ENCODE measurements at regions not wholly inside any gene's neighbourhood (a gene's known extent, or its start where the extent isn't known, plus 50 kb on each side); places are given as distances from the start of the nearest gene placed in this dataset.
"Not testable (repeated sequence)": the region's sequence is repeated elsewhere in the genome, so short reads cannot be mapped to it uniquely, and the experiment has no call there.

DNA sequence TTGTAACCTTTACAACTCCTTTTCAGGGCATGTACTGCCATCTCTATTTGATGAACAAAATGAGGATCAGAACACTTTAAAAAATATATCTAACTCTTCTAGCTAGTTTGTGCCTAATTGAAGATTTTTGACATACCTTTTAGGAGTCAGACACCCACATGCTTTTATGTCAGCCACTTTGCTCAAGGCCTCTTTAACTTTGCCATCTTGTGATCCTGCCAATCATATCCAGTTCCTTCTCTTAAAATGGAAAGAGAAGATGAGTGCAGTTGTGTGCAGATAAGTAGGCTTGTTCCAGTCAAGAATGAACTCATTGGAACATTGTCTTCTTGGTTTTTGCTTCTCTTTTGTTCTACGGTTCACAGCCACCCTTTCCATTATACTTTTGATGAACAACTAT is 425.6 kb upstream of the TNC start:
- DNase-seq (ENCODE audit: low spot score): no peak

DNA sequence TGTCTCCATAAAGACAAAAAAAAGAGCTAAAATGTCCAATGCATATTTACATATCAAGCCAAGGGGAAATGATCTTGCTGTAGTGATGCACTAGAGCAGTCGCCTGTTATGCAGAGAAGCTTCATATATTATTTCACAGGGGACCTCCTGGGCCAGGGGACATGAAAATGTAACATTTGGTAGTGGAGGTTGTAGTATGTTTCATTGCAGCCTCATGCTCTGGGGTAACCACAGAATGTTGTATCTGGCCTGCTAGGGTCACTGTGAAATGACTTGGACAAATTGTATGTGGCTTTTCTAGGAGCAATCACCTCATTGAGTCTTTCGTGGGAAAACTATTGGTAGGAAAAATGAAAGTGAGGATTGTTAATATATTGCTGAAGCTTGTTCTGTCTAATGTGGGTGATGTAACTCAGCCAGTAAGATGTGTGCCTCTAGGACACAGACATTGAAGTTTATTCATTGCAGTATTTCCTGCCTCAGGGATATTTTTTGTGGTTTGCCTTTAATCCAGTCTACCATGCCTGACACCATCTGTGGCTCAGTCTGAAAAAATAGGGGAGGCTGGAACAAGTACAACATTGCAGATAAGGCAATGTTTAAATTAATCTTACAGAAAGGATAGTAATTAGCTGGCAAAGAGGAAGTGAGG is 430.8 kb upstream of the TNC start:
- DNase-seq (ENCODE audit: low spot score): peak; percentile 3

DNA sequence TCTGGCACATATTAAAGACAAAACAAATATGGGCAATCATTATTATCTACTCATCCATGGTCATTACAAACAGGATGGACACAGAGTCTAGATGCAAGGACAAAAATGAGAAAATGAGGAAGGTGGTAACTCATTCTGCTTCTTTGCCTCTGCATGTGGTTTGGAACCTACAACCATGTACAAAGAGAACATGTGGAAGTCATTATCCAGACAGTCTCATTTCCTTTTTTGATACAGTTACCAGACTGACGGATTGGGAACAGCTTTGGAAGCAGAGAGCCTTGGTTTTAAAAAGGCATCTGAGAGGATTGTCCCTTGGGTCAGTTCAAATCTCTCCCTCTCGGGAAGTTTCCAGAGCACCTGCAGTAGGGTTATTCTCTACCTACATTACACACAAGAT is 433.4 kb upstream of the TNC start:
- no peak for DNase-seq (ENCODE audit: low spot score)

DNA sequence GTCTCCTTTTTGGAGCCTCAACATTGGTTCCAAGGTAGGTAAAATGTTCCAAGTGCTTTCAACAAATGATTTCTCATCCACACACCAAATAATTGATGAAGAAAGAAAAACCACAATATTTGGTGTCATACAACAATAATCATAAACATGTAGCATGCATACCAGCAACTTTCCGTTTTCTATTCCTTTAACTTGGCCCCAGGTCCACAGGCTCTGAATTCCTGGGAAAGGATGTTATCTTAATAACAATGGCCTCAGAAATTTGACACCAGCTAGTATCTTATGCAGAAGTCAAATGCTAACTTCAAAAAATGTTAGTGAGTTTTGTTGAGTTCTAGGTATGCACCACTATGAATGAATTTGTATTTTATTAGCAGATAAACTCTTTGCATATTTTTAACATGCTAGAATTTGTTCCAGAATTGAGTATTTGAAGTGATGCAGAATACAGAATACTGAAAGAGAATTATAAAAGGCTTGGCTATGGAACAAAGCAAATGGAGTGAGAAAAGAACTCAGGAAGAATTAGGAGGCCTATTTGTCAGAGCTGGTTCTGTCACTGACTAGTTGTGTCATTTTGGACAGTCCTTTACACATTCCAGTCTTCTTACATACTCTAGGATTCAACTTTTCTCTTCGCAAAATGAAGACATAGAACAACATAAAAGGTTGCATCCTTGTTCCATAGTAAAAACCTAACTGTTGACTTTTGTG is 435.3 kb upstream of the TNC start:
- no peak for DNase-seq (ENCODE audit: low spot score)

DNA sequence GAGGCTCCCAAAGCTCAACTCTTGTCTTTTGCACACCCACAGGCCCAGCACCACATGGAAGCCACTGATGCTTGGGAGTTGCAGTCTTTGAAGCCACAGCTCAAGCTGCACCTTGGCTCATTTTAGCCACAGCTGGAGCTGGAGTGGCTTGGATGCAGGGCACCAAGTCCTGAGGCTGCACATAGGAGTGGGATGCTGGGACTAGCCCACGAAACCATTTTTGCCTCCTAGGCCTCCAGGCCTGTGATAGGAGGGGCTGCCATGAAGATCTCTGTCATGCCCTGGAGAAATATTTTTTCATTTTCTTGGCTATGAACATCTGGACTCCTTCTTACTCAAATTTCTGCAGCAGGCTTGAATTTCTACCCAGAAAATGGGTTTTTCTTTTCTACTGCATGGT is 438.5 kb upstream of the TNC start:
- no peak for DNase-seq (ENCODE audit: low spot score)

DNA sequence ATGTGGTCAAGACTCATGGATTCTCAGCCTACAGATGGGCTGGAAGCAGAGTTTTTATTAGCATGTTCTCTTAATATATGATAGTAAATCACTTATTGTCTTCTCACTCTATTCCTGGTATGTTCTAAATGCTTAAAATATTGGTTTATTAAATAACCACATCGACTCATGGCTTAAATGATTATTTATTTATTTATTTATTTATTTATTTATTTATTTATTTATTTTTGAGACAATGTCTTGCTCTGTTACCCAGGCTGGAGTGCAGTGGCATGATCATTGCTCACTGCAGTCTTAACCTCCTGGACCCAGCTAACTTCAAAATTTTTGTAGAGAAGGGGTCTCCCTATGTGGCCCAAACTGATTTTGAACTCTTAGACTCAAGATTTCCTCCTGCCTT is 457.2 kb upstream of the TNC start:
- no peak for DNase-seq (ENCODE audit: low spot score)

DNA sequence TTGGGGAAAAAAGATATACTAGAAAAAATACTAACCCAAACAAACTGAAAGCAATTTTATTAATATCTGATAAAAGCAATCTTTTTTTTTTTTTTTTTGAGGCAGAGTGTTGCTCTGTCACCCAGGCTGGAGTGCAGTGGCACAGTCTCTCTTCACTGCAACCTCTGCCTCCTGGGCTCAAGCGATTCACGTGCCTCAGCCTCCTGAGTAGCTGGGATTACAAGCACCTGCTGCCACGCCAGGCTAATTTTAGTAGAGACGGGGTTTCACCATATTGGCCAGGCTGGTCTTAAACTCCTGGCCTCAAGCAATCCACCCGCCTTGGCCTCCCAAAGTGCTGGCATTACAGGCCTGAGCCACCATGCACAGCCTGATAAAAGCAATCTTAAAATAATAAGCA is 467.5 kb upstream of the TNC start:
- not testable (repeated sequence) for DNase-seq (ENCODE audit: low spot score)

DNA sequence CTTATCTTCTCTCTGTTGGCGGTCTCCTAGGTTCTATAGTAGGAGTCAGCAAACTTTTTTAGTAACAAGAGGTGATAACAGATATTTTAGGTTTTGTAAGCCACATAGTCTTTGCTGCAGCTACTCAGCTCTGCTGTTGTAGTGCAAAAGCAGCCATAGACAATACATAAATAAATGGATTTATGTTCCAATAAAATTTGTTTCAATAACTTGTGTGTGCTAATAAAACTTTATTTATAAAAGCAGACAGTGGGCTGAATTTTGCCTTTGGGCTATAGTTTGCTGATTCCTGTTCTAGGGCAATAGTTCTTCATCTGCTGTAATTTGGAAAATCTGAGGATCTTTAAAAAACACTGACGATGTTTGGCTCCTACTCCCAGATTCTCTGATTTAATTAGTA is 469.4 kb upstream of the TNC start:
- no peak for DNase-seq (ENCODE audit: low spot score)

DNA sequence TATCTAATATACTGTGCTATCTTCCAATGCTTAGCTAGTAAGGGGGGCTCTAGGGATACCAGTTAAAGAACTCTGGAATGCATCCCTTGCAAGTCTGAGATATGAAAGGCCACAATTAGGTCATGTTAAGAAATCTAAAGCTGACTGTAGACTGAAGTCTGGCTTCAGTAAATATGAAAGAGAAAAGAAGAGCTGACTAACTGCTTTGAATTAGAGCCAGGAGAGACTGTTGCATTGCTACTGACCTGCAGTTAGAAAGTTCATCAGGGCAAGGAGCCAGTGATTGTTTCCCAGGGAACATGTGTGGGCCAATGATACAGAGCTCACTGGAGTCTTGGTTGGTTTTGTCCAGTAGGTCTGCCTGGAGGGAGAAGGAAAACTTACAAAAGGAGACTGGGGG is 472.1 kb upstream of the TNC start:
- peak; percentile 88 for DNase-seq (ENCODE audit: low spot score)

DNA sequence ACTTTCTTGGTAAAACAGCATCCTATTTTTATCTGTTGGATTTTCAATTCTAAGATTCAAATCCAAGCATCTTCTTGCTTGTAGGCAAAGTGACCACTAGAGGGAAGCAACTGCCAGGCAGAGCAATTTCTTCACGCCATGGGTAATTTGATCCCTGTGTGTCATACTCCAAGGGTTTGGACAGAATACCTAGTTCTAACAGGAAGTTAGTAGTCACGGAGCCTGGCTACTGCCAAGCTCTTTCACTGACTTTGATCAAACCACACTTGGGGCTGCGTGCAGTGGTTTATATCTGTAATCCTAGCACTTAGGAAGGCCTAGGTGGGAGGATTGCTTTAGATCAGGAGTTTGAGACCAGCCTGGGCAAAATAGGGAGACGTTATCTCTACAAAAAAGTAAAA is 473.6 kb upstream of the TNC start:
- peak; percentile 97 for DNase-seq (ENCODE audit: low spot score)

DNA sequence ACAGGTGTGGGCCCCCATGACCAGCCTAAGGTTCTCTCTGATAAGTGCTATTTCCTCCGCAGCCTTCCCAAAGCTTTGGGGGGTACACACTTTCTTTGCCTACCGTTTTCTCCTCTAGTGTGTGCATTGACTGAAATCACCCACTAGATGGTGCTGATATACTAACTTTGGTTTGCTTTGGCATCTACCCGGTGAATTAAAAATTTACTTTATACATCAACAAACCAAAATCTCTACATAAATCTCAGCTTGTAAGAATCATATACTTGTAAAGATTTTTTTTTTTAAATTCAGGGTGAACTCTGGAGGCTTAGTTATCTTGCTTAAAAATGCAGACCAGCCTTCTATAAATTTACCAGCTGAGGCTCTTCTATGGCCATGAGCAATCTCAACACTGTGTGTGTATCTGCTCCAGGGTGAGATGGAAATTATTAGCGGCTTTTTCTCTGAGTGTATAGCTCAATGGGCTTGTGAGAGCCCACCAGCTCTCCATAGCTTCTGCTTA is 475.7 kb upstream of the TNC start:
- peak; percentile 65 for DNase-seq (ENCODE audit: low spot score)

DNA sequence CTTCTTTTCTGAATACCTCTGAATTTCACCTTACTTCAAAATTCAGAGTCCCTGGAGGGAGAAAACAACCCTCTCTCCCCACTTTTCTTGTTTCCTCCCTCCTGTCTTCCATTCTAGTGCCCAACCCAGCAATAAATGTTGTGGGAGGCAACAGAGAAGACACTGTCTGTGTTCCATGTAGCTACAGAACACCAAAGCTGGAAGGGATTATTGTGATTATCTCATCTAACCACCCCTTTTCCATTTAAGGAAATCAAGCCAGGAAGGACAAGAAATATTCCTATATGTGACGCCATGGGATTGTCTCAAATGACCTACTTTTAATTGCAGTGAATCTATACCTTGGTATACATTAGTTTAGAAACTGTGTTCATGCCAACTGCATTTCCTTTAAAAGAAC is 476.6 kb upstream of the TNC start:
- no peak for DNase-seq (ENCODE audit: low spot score)

DNA sequence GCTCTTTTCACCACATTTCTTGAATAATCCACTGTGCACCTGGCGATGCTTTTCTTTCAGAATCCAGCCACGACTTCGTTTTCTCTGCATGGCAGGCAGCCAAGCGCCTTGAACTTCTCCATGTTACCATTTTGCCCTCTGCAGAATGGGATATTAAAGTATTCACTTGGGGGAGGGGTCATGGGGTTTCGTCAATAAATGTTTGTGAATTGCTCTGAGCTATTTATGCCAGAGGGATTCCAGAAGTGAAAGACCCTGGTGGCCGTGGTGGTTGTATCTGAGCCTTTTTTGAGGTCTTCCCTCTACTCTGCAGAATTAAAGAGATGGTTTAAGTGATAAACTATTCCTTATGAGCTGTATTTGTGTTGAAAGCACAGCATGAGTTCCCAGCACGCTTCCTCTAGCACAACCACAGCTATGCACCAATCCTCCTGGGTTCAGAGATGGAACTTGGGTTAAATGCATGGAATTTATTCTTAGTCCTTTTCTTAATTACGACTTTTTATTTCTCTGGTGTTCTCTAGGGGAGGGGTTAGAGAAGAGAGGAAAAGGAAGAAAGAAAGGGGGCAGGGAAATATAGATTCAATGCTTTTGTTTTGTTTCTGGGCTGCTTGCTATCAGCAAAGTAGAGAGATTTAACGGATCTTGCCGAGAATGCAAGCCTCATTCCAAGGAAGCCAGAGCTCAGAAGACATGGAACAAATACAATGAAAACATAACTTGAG is 478.2 kb upstream of the TNC start:
- no peak for DNase-seq (ENCODE audit: low spot score)

DNA sequence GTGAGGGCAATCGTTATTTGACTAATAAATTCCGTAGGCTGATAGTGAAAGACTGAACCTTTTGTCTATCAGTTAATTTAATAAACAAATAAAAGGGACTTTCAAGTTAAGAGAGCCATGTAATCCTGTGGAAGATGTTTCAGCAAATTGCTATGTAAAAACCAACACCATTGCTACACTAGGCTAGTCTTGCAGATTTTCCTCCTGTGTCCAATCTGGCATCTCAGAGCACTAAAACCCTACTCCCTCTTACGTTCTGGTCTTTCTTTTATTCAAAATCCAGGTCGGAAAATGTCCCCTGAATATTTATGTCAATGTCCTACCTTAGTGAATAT is 478.8 kb upstream of the TNC start:
- no peak for DNase-seq (ENCODE audit: low spot score)

DNA sequence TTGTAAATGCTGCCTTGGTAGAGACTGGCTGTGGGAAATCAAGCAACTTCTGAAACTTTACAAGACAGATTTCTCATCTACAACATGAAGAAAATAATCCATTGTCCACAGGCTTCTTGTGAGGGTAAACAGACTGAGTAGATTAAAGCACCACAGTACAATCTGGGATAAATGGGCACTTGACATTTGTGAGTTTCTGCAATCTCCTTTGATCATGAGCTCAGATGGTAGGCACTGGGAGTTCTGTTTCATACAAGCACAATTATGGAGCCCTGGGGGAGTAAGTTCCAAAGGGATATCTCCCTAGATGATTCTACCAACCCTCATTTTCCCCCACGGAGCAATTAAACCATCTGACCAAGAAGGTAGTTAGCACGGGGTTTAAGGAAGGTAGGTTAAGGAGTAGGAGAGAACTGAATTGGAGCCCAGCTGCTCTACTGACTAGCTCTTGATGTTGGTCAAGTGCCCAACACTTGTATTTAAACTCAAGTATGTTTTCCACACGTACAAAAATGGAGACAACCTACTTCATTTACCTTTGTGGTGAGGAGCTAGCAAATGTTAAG is 479.5 kb upstream of the TNC start:
- no peak for DNase-seq (ENCODE audit: low spot score)

DNA sequence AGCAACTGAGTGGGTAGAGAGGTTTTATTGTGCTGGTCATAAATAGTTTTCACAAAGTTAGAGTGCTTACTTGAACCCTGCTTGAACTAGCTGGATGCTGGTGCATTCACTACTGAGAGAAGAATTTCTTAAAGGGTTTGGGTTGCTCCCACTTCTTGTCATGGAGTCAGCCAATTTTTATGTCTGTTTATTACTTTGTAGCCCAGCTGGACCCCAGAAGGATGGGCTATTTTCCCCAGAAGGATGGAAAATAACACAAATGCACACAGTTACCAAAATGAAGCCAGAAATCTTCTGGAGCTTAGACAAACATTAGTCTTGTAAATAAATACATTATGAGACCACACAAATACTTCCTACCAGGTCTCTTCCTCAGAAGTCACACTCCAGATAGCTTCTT is 480.8 kb upstream of the TNC start:
- no peak for DNase-seq (ENCODE audit: low spot score)

DNA sequence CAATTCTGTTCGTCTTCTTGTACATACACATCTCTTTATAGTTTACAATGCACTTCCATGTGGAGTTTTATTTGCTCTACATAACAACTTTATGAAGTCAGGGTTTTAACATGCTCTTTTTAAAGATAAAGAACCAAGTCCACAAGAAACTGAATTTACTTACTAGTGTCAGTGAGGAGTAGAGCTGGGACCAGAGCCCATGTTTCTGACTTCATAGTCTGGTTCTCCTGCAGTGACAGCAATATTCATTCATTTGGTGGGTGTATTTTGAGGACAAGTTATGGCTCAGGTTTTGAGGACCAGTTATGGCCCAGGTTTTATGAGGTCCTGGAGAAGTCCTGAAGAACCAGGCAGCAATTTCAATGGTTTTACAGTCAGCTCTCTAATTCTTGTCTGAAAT is 481.9 kb upstream of the TNC start:
- no peak for DNase-seq (ENCODE audit: low spot score)

DNA sequence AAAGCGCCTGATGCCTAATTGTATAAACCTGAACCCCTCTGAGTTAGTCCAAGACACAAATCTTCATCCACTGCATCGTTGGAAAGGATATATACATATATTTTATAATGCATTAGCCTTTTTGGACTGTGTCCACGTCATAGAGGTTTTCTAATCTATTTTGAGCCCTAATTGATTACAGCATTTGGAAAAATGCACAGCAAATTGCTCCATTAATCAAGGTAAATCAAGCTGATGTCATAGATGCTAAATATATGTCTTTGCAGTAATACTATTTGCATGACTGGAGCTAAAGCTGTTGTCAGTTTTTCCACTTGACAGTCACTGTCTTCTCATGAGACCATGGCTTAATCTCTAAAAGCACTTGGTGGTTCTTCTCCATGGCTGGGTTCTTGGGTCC is 483.5 kb upstream of the TNC start:
- no peak for DNase-seq (ENCODE audit: low spot score)

DNA sequence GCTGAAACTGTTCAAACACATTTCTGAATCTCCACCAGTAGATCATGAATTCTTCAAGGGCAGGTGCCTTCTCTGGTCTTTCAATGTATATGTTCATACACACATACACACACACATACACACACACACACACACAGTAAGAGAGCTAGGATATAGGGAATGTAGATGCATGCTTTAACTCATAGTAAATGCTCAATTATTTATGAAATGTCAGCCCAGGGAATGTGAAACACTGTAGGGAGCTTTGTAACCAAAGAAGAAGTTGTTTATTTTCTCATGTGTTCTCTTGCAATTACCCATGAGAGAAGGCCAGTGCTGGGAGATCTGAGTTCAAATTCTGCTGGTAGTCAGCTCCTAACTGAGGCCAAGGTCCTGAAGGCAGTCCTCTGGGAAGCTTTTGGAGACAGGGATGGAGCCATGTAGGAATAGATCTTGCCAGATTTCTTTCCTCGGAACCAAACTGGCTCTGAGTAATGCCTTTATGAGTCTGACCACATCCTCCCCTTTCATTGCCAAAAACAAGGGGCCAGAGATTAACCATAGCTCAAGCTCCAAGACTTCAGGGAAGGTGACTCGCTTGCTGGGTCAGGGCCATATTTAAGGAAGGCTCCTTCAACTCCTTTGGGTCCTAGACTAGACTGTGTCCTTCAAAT is 487.0 kb upstream of the TNC start:
- peak; percentile 93 for DNase-seq (ENCODE audit: low spot score)

DNA sequence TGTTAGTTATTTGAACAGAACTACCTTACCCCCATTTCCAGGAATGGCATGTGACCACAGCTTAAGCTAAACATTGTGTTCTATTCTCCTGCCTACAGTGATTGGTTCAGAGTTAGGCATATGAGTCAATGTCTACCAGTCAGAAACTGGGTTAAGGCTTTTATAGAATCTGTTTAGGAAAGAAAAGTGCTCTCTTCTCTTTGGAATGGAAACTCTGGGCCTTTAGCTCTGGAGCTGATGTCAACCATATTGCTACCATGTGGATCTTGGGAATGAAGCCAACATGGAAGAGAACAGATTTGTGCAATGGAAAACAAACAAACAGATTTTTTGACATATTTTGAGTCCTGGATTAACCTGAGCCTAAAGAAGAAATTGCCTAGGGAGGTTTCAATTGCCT is 488.9 kb upstream of the TNC start:
- DNase-seq (ENCODE audit: low spot score): no peak

DNA sequence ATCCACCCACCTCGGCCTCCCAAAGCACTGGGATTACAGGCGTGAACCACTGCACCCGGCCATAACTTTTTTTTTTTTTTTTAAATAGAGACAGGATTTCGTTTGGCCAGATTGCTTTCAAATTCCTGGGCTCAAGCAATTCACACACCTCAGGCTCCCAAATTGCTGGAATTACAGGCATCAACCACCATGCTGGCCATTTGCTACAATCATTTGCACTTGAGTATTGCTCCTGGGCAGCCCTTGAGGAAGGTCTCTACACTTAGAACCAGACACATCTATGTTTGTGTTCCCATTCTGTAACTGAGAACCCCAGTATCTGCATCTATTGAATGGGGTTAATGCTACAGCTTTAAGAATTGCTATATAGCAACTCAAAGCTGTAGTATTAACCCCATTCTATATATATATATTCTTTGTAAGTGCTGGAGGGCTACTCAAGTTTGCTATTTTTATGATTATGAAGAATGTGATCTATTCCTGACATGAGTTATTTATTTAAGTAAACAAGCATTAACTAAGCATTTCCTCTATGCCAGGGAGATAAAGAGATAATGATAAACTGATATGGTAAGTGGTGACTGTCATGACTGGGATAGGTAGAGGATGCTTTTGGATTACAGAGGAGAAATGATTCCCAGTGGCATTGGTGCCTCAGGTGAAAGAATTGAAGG is 496.5 kb upstream of the TNC start:
- DNase-seq (ENCODE audit: low spot score): no peak

DNA sequence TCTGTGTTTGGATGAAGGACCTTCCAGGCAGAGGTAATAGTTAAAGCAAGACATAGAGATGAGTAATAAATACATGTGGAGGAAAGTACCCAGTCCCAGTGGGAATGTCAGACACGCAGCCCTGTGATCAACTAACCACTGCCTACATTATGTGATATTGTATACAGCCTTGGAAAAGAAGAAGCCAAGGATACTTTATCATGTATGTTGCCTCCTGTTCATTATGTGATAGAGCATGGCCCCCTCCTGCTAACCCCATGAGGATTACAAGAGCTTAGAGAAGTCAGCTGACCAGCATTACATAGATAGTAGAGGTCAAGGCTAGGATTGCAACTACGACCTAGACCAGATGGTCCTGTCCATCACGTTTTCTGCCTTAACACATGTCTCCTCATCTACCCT is 497.0 kb upstream of the TNC start:
- peak; percentile 59 for DNase-seq (ENCODE audit: low spot score)
